HG02678 (cell line): ENCODE measurements at regions not wholly inside any gene's neighbourhood (a gene's known extent, or its start where the extent isn't known, plus 50 kb on each side); places are given as distances from the start of the nearest gene placed in this dataset.
"Not testable (repeated sequence)": the region's sequence is repeated elsewhere in the genome, so short reads cannot be mapped to it uniquely, and the experiment has no call there.

Experiments
- ATAC-seq: cut with Tn5 transposase; IDR thresholded peaks from one replicate; pipeline ENCODE4 v1.9.1; 2021; ENCODE audit warnings: mild to moderate bottlenecking, moderate library complexity; ENCODE audit not compliant: unreplicated experiment

DNA sequence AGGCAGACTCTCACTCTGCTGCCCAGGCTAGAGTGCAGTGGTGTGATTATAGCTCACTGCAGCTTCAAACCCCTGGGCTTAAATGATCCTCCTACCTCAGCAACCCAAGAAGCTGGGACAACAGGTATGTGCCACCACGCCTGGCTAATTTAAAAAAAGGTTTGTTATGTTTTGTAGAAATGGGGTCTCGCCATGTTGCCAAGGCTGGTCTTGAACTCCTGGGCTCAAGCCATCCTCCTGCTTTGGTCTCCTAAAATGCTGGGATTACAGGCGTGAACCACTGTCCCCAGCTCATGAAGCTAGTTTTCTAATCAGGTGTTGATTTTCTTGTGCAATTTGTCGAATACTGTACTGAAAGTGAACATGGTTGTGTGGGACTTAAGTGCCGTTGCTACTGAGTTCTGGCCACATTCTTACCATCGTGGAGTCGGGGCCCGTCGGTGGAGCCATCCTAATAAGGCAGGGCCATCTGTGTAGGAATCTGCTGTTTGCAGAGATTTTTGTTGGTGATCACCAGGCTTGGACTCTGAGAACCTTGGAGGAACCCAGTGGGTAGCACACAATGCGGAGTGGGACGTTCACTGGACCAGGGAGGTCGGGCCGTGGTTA is 193.2 kb downstream of the GOLGA6L6 start:
- no peak for ATAC-seq

DNA sequence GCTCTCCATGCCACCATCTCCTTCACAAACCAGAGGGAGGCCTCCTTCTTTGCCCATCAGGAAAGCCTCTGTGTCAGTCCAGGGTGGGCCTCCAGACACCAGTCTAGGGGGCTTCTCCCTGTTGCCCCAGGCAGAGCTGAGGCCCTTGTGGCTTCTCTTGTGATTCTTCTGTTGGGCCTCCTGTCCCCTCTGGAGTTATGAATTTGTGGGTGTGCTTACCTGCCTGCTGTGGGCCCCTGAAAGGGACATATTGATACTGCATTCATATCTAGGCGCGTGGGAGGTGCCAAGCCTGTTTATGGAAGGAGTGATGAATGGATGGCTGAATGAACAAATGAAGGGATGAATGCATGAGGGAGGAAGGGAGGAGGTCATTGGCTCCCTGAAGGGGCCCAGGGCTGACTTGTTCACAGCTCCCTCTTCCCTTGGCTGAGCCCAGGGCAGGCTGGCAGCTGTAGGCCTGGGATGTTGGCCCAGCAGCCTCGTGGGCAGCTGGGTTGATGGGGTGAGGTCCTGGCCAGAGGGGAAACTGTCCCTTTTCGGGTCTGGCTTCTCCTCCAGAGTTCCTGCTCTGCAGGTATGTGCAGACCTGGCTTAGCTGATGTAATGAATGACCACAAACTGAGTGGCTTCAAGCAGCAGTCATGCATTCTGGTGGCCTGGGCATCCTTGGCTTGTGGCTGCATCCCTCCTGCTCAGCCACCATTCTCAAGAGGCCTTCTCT is 195.4 kb downstream of the GOLGA6L6 start:
- ATAC-seq: no peak

DNA sequence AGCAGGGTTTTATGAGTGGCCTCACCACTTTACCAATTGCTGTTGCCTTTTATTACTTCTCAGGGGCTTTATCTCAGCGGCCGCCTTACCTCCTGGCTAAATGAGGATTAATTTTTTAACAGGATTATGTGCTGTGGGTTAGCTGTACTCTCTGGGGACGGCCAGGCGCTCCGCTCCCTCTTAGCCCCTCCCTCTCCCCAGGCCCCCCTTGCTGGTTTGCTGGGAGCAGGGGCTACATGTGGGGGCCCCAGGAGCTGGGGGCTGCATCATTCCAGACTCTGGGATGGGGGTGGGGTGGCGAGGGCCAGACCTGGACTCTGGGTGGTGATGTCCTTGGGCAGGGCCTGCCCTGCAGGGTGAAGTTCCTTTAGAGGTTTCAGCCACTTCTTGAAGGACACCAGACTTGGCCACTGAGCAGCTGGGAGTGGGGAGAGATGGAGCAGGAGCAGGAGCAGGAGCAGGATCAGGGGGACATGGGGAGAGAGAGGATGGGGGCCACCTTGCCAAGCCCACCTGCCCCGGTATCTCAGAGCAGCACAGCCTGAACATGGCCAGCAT is 196.1 kb downstream of the GOLGA6L6 start:
- no peak for ATAC-seq

DNA sequence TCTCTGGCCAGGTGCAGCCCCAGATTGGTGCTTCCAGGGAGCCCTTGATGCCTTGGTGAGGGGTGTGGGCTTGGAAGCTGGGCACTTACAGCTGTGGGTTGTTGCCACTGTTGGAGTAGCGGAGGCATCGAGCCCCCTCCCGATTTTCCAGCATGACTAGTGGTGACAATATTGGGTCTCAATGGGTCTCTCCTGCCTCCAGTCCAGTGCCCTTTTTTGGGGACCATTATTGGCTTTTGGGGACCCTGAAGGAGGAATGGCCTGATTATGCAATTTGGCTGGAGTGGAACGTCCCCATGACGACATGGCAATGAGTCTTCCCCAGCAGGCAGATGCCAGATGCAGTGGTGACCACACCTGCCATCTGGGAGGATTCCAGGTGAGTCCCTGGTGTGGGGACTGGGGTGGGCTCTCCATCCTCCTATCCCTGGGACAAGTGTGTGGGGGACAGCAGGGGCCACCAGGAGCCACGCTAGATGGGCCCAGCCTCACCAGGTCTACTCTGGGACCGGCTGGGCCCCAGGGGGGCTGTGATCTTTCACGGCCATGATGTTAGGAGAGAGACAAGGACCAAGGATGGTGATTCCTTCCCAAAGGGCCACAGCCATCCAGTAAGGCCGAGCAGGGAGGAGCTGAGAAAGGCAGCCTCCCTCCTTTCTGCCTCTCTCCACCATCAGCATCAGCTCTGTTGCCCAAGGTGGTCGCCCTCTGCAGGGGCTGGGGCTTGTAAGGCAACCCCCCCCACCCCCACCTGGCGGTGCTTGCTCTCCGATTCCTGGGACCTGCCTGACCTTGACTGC is 196.8 kb downstream of the GOLGA6L6 start:
- ATAC-seq: no peak

DNA sequence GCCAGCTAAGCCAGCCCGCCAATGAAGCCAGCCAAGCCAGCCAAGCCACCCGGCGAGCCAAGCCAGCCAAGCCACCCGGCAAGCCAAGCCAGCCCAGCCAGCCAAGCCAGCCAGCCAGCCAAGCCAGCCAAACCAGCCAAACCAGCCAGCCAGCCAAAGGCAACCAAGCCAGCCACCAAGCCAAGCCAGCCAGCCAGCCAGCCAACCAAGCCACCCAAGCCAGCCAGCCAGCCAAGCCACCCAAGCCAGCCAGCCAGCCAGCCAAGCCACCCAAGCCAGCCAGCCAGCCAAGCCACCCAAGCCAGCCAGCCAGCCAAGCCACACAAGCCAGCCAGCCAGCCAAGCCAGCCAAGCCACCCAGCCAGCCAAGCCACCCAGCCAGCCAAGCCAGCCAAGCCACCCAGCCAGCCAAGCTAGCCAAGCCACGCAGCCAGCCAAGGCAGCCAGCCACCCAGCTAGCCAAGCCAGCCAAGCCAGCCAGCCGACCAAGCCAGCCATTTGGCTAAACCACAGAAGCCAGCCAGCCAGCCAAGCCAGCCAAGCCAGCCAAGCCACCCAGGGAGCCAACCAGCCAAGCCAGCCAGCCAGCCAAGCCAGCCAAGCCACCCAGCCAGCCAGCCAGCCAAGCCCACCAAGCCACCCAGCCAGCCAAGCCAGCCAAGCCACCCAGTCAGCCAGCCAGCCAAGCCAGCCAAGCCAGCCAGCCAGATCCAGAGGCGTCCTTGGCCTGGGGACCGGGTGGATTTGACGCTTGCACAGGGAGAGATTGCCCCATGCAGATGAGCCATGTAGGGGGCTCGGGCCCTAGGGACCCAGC is 198.0 kb downstream of the GOLGA6L6 start:
- not testable (repeated sequence) for ATAC-seq

DNA sequence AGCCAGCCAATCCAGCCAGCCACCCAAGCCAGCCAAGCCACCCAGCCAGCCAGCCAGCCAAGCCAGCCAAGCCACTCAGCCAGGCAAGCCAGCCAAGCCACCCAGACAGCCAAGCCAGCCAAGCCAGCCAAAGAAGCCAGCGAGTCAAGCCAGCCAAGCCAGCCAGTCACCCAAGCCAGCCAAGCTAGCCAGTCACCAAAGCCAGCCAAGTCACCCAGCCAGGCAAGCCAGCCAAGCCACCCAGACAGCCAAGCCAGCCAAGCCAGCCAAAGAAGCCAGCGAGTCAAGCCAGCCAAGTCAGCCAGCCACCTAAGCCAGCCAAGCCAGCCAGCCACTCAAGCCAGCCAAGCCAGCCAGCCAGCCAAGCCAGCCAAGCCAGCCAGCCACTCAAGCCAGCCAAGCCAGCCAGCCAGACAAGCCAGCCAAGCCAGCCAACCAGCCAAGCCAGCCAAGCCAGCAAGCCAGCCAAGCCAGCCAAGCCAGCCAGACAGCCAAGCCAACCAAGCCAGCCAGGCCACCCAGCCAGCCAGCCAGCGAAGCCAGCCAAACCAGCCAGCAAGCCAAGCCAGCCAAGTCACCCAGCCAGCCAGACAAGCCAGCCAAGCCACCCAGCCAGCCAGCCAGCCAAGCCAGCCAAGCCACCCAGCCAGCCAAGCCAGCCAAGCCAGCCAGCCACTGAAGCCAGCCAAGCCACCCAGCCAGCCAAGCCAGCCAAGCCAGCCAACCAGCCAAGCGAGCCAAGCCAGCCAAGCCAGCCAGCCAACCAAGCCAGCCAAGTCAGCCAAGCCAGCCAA is 198.8 kb downstream of the GOLGA6L6 start:
- ATAC-seq: not testable (repeated sequence)

DNA sequence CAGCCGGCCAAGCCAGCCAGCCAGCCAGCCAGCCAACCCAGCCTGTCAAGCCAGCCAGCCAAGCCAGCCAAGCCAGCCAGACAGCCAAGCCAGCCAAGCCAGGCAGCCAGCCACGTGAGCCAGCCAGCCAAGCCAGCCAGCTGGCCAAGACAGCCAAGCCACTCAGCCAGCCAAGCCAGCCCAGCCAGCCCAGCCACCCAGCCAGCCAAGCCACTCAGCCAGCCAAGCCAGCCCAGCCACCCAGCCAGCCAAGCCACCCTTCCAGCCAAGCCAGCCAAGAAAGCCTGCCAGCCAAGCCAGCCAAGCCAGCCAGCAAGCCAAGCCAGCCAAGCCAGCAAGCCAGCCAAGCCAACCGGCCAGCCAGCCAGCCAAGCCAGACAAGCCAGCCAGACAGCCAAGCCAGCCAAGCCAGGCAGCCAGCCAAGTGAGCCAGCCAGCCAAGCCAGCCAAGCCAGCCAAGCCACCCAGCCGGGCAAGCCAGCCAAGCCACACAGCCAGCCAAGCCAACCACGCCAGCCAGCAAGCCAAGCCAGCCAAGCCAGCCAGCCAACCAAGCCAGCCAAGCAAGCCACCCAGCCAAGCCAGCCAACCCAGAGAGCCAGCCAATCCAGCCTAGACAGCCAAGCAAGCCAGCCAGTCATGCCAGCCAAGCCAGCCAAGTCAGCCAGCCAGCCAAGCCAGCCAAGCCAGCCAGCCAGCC is 199.5 kb downstream of the GOLGA6L6 start:
- ATAC-seq: no peak

DNA sequence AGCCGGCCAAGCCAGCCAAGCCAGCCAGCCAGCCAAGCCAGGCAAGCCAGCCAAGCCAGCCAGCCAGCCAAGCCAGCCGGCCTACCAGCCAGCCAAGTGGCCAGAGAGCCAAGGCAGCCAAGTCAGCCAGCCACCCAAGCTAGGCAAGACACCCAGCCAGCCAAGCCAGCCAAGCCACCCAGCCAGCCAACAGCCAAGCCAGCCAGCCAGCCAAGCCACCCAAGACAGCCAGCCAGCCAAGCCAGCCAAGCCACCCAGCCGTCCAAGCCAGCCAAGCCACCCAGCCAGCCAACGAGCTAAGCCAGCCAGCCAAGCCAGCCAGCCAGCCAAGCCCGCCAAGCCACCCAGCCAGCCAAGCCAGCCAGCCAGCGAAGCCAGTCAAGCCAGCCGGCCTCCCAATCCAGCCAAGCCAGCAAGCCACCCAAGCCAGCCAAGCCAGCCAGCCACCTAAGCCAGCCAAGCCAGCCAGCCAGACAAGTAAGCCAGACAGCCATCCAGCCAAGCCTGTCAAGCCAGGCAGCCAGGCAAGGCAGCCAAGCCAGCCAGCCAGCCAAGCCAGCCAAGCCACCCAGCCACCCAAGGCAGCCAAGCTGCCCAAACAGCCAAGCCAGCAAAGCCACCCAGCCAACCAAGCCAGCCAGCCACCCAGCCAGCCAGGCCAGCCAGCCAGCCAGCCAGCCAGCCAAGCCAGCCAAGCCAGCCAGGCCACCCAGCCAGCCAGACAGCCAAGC is 200.5 kb downstream of the GOLGA6L6 start:
- no peak for ATAC-seq

DNA sequence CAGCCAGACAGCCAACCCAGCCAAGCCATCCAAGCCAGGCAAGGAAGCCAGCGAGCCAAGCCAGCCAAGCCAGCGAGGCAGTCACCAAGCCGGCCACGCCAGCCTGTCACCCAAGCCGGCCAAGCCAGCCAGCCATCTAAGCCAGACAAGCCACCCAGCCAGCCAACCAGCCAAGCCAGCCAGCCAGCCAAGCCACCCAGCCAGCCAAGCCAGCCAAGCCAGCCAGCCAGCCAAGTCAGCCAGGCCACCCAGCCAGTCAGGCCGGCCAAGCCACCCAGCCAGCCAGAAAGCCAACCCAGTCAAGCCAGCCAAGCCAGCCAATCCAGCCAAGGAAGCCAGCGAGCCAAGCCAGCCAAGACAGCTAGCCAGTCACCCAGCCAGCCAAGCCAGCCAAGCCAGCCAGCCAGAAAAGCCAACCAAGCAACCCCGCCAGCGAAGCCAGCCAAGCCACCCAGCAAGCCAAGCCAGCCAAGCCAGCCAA is 201.2 kb downstream of the GOLGA6L6 start:
- ATAC-seq: no peak

DNA sequence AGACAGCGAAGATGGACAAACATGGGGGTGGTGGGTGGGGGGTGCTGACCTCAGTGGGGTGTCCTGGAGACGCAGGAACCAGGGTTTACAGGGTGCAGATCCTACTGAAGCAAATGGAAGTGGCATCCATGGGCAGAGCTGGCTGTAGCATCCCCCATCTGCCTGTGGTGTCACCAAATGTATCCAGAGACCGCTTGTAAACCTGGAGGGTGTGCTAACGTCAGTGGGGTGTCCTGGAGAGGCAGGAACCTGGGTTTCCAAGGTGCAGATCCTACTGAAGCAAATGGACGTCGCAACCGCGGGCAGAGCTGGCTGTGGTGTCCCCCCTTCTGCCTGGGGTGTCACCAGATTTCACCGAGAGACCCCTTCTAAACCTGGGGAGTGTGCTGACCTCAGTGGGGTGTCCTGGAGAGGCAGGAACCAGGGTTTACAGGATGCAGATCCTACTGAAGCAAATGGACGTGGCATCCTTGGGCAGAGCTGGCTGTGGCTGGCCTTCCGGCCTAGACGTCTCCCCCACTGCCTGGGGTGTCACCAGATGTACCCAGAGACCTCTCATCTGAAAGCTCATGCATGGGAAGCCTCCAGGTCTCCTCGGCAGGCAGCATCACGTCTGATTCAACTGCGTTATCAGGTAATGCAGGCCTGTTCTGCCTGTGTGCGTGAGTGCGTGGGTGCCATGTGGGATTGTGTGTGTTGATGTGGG is 202.4 kb downstream of the GOLGA6L6 start:
- ATAC-seq: not testable (repeated sequence)

DNA sequence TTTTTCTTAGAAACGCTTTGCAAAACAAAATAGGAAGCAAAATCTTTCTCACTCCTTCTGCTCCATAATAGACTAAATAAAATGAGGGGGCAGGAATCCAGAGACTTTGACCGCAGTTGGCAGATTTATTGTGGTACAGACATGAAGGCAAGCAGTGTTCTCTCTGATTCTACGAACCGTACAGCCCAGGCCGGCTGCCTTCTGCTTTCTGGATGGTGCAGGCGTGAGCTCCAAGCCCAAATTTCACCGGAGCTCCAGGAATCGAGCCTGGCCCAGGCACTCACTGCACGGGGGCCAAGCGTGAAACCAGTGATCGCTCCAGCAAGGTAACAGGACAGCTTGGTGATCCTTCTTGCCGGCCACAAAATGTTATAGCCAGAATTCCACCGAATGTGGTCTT is 202.9 kb downstream of the GOLGA6L6 start:
- not testable (repeated sequence) for ATAC-seq

DNA sequence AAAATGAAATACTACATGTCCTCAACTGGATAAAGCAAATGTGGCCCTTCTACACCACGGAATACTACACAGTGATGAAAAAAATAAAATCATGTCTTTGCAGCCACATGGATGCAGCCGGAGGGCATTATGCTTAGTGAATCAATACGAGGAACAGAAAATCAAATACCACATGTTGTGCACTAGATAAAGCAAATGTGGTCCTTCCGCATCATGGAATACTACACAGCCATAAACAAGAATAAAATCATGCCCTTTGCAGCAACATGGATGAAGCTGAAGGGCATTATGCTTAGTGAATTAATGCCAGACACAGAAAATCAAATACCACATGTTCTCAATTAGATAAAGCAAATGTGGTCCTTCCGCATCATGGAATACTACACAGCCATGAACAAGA is 204.4 kb downstream of the GOLGA6L6 start:
- ATAC-seq: not testable (repeated sequence)

DNA sequence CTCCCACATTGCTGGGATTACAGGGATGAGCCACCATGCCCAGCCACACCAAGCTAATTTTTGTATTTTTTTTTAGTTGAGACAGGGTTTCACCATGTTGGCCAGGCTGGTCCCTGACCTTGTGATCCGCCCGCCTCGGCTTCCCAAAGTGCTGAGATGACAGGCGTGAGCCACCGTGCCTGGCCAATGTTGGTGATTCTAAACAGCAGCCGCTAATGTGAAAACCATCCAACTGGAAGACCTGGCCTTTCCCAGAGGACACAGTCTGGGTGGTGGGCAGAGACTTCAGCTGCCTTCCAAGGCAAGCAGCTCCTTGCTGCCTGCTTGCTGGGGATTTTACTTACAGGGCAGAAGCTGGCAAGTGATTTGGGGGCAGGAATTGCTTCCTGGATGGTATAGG is 207.1 kb downstream of the GOLGA6L6 start:
- not testable (repeated sequence) for ATAC-seq

DNA sequence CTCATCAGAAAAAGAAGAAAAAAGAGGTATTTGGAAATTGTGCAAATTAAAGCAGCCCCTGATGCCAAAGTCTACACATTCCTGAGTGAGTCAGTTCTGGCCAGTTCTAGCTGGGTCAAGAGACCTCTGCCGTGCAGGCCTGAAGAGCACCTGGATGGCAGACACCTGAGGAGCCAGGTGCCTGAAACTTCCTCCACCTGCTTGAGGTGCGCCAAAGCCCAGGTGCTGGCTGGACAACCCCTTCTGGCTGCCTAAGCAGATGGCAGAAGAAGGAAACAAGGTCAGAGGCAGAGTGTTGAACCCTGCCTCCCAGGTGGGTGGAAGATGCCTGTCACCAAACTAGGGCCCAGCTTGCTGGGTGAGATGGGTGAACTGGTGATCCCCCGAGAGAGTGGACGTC is 215.8 kb downstream of the GOLGA6L6 start:
- ATAC-seq: not testable (repeated sequence)

DNA sequence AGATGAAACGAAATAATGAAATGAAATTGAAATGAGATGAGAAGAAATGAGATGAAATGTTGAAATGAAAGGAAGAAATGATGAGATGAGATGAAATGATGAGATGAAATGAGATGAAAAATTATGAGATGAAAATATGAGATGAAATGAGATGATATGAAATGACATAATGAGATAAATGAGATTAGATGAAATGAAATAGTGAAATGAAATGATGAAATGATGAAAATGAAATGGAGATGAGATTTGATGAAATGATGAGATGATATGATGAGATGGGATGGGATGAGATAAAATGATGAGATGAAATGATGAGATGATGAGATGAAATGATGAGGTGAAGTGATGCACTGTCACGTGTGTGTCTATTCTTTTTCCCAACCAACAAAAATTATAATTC is 224.5 kb downstream of the GOLGA6L6 start:
- not testable (repeated sequence) for ATAC-seq

DNA sequence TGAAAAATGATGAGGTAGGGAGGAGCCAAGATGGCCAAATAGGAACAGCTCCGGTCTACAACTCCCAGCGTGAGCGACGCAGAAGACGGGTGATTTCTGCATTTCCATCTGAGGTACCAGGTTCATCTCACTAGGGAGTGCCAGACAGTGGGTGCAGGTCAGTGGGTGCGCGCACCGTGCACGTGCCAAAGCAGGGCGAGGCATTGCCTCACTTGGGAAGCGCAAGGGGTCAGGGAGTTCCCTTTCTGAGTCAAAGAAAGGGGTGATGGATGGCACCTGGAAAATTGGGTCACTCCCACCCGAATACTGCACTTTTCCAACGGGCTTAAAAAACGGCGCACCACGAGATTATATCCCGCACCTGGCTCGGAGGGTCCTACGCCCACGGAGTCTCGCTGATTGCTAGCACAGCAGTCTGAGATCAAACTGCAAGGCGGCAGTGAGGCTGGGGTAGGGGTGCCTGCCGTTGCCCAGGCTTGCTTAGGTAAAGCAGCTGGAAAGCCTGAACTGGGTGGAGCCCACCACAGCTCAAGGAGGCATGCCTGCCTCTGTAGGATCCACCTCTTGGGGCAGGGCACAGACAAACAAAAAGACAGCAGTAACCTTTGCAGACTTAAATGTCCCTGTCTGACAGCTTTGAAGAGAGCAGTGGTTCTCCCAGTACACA is 230.5 kb downstream of the GOLGA6L6 start:
- ATAC-seq: not testable (repeated sequence)

DNA sequence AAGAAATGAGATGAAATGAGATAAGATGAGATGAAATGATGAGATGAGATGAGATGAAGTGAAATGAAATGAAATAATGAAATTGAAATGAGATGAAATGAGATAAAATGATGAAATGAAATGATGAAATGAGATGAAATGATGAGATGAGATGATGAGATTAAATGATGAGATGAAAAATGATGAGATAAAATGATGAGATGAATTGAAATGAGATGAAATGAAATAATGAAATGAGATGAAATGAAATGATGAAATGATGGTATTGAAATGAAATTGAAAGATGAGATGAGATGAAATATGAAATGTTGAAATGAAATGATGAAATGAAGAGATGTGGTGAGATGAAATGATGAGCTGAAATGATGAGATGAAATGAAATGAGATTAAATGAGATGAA is 231.0 kb downstream of the GOLGA6L6 start:
- ATAC-seq: no peak
